ENCODE measurements at regions not wholly inside any gene's neighbourhood (a gene's known extent, or its start where the extent isn't known, plus 50 kb on each side); places are given as distances from the start of the nearest gene placed in this dataset.

DNA sequence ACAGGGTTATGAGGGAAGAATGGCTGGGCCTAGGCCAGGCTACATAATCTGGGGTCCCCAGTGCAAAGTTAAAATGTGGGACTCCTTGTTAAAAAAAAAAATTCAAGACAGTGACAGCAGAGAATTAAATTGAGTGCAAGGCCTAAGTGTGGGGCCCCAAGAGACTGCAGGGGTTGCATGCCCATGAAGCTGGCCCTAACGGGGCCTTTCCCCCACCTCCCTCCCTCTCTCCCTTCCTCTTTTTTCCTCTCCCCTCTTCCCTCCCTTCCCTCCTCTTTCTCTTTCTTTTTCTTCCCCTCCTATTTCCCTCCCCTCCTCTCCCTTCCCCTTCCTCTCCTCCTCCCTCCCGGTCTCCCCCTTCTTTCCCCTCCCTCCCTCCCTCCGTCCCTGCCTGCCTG is 266.7 kb downstream of the LMO4 start:
- TF ChIP-seq POLR2AphosphoS5 (IDR thresholded peaks at IDR 0.05; ENCODE audit: low read depth) (no peak), GABPA (IDR thresholded peaks at IDR 0.05; ENCODE audit: low read depth) (no peak)
- TF ChIP-seq, protein P1, sequence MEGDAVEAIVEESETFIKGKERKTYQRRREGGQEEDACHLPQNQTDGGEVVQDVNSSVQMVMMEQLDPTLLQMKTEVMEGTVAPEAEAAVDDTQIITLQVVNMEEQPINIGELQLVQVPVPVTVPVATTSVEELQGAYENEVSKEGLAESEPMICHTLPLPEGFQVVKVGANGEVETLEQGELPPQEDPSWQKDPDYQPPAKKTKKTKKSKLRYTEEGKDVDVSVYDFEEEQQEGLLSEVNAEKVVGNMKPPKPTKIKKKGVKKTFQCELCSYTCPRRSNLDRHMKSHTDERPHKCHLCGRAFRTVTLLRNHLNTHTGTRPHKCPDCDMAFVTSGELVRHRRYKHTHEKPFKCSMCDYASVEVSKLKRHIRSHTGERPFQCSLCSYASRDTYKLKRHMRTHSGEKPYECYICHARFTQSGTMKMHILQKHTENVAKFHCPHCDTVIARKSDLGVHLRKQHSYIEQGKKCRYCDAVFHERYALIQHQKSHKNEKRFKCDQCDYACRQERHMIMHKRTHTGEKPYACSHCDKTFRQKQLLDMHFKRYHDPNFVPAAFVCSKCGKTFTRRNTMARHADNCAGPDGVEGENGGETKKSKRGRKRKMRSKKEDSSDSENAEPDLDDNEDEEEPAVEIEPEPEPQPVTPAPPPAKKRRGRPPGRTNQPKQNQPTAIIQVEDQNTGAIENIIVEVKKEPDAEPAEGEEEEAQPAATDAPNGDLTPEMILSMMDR (IDR thresholded peaks at IDR 0.05; ENCODE audit: insufficient read depth, low read length): no peak
- TF ChIP-seq, protein P2, sequence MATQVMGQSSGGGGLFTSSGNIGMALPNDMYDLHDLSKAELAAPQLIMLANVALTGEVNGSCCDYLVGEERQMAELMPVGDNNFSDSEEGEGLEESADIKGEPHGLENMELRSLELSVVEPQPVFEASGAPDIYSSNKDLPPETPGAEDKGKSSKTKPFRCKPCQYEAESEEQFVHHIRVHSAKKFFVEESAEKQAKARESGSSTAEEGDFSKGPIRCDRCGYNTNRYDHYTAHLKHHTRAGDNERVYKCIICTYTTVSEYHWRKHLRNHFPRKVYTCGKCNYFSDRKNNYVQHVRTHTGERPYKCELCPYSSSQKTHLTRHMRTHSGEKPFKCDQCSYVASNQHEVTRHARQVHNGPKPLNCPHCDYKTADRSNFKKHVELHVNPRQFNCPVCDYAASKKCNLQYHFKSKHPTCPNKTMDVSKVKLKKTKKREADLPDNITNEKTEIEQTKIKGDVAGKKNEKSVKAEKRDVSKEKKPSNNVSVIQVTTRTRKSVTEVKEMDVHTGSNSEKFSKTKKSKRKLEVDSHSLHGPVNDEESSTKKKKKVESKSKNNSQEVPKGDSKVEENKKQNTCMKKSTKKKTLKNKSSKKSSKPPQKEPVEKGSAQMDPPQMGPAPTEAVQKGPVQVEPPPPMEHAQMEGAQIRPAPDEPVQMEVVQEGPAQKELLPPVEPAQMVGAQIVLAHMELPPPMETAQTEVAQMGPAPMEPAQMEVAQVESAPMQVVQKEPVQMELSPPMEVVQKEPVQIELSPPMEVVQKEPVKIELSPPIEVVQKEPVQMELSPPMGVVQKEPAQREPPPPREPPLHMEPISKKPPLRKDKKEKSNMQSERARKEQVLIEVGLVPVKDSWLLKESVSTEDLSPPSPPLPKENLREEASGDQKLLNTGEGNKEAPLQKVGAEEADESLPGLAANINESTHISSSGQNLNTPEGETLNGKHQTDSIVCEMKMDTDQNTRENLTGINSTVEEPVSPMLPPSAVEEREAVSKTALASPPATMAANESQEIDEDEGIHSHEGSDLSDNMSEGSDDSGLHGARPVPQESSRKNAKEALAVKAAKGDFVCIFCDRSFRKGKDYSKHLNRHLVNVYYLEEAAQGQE (IDR thresholded peaks at IDR 0.05; ENCODE audit: insufficient replicate concordance, low read depth): no peak

All from HL-60 (cell line).